ENCODE measurements at regions not wholly inside any gene's neighbourhood (a gene's known extent, or its start where the extent isn't known, plus 50 kb on each side); places are given as distances from the start of the nearest gene placed in this dataset.

DNA sequence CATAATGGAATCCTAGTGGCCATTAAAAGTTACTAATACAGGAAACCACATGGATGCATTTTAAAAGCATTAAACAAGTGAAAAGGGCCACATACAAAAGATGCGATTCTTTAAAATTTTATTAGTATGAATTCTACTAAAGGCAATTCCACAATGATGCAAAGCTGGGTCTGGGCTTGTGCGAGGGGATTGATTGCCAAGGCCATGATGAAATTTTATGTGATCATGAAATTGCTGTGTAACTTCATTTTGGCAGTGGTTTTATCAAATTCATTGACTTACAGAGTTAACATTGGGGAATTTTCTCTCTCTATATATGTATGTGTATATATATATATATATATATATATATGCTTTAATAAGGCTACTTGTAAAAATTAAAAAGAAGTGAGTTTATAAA, 1142.5 kb upstream of the IGFBP7 start:
- Mint-ChIP-seq H3K27me3 (no peaks in the 10 kb centered on the region), H3K4me3 (no peak overlapping the region), H3K36me3 (no peaks in the 10 kb centered on the region), H3K4me1 (no peaks in the 10 kb centered on the region), H3K9me3 (ENCODE audit: low read depth) (no peaks in the 10 kb centered on the region), H3K27ac (no peak overlapping the region)
- ATAC-seq (no peak), DNase-seq (no peak)
- CTCF ChIA-PET, result no interaction called here

DNA sequence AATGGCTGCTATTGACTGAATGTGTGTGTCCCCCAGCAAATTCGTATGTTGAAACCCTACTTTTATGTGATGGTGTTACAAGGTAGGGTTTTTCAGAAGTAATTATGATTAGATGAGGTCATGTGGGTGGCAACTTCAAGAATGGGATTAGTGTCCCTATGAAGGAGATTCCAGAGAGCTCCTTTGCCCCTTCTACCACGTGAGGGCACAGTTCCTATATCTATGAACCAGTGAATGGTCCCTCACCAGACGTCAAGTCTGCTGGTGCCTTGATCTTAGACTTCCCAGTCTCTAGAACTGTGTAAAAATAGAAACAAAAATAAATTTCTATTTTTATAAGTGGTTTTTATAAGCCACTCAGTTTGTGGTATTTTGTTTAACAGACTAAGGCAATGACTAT, 1137.6 kb upstream of the IGFBP7 start:
- CTCF ChIA-PET, result interaction anchor here (1.0 kb wide), 1 partner anchor 29 kb away, joined by 4 read pairs; no protein-coding TSS in a partner anchor
- H3K27ac Mint-ChIP-seq, result no peak overlapping the region
- no peaks in the 10 kb centered on the region for H3K27me3 Mint-ChIP-seq
- H3K36me3 Mint-ChIP-seq, result no peaks in the 10 kb centered on the region
- peaks cover 5% of the 10 kb centered on the region for H3K9me3 Mint-ChIP-seq (ENCODE audit: low read depth)
- H3K4me3 Mint-ChIP-seq, result no peak overlapping the region
- ATAC-seq (no peak), DNase-seq (no peak)
- no peaks in the 10 kb centered on the region for H3K4me1 Mint-ChIP-seq

DNA sequence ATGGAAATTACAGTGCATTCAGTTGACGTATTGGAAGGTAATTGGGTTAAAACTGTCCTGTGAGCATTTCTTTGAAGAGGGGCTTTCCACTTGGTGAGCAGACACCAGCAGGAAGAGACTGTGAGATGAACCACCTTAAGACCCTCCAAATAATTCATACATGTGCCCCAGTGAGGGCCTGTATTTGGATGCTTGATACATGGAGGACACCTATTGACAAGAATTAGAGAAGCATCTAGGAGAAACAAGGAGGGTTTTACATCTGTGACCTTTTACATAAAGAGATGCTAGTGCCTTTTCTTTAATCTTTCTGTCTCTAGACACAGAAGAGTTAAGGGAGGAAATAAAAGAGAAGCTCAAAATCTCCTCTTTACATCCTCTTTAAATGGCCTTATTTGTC, 1115.3 kb upstream of the IGFBP7 start:
- Mint-ChIP-seq H3K27ac (no peak overlapping the region), H3K9me3 (ENCODE audit: low read depth) (peaks cover 10% of the 10 kb centered on the region), H3K27me3 (no peaks in the 10 kb centered on the region), H3K4me3 (no peak overlapping the region), H3K36me3 (no peaks in the 10 kb centered on the region), H3K4me1 (no peaks in the 10 kb centered on the region)
- DNase-seq (no peak), ATAC-seq (no peak)
- CTCF ChIA-PET, result no interaction called here

DNA sequence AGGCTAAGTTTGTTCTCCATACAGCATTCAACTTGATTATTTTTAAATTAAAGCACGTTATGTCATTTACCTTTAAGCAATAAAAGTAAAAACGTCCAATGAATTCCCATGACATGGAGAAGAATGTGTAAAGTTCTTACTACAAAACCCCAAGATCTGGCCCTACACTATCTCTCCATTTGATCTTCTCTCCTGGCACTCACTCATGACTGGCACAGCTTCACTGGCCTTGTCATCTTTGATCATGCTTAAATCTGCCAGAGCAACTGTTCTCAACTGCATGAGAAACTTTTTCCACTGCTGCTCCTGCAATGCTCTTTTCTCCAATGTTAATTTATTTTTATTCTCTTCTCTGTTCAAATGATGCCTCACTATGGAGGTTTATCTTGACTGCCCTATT, 1109.0 kb upstream of the IGFBP7 start:
- CTCF ChIA-PET, result interaction anchor here (1.6 kb wide), 1 partner anchor 29 kb away, joined by 4 read pairs; no protein-coding TSS in a partner anchor
- H3K4me3 Mint-ChIP-seq, result no peak overlapping the region

DNA sequence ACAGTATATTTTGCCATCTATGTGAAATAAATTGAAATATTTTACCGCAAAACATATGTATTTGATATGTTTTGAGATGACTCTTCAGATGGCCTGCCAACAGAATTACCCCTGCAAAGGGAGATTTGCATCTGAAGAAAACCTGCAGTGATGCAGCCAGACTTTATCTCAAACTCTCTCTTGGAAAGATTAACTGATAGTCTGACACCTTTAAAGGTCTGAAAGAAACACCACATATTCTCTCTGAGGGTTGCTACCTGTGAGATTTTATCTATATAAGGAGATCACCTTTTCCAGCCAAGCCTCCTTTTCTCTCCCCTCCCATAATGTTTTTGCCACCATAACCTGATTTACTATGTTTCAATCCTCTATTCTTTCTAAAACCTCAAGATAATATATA, 1106.3 kb upstream of the IGFBP7 start:
- Mint-ChIP-seq H3K27ac (no peak overlapping the region), H3K36me3 (no peaks in the 10 kb centered on the region), H3K4me1 (no peaks in the 10 kb centered on the region), H3K27me3 (no peaks in the 10 kb centered on the region), H3K9me3 (ENCODE audit: low read depth) (peaks cover 8% of the 10 kb centered on the region), H3K4me3 (no peak overlapping the region)
- ATAC-seq (no peak), DNase-seq (no peak)
- CTCF ChIA-PET, result no interaction called here

More for the DNA sequence above, 1109.0 kb upstream of the IGFBP7 start:
- Mint-ChIP-seq H3K4me1 (no peaks in the 10 kb centered on the region), H3K9me3 (ENCODE audit: low read depth) (peaks cover 15% of the 10 kb centered on the region), H3K36me3 (no peaks in the 10 kb centered on the region), H3K27ac (no peak overlapping the region), H3K27me3 (no peaks in the 10 kb centered on the region)
- DNase-seq, result no peak
- ATAC-seq, result no peak

DNA sequence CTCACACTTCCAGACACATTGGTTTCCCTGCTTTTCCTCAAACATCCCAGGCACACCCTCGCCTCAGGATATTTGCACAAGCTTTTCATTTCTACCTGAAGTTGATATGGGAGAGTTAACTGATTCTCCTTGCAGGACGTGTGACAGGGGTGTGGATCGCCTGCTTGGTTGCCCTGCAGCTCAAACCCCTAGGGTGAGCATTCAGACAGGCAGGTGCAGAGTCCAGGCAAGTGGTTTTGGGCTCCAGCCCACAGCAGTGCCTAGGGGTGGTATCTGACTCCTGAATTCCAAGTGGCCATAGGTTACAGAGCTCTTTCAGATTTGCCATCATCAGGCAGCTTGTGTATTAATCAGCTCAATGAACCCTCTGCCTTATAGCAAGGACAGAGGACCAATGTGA, 1104.2 kb upstream of the IGFBP7 start:
- Mint-ChIP-seq H3K27me3 (no peaks in the 10 kb centered on the region), H3K36me3 (no peaks in the 10 kb centered on the region), H3K4me1 (no peaks in the 10 kb centered on the region), H3K27ac (no peak overlapping the region), H3K9me3 (ENCODE audit: low read depth) (peaks cover 10% of the 10 kb centered on the region), H3K4me3 (no peak overlapping the region)
- ATAC-seq (no peak), DNase-seq (no peak)
- CTCF ChIA-PET, result no interaction called here

DNA sequence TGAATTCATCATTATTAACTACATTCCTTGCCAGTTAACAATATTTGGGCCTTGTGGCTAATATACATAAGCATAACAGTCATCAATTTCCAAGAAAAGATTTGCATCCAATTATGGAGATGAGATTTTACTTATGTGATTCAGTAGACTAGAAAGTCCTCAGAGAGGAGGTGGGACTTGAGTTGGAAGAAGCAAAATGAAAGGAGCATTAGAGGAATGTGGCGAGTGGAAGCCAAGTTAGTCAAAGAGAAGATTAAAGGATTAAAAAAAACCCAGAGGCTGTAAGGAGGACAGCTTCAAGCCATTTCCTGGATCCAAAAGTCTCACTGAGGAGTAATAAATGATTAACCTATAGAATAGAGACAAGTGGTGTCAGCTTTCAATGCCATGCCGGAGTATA, 1099.4 kb upstream of the IGFBP7 start:
- H3K4me3 Mint-ChIP-seq, result no peak overlapping the region

DNA sequence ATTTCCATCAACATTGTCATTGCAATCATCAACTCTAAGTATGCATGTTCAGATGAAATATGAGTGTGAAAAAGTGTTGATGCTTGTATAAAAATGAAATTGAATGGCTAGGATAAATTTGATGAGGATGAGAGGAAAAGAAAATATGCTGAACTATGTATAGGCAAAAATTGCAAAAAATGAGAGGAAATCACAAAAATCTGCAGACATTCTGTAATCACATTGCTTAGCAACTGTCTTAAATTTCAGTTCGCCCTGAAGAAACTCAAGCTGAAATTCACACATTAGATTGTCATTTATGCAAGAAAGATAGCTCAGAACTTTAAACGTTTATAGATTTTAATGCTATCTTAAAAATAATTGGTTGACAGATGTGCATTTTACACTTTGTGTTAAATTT, 1098.8 kb upstream of the IGFBP7 start:
- DNase-seq (no peak), ATAC-seq (no peak)
- H3K27me3 Mint-ChIP-seq, result no peaks in the 10 kb centered on the region
- no peak overlapping the region for H3K27ac Mint-ChIP-seq
- no peak overlapping the region for H3K4me3 Mint-ChIP-seq
- CTCF ChIA-PET, result no interaction called here
- peaks cover 2% of the 10 kb centered on the region for H3K9me3 Mint-ChIP-seq (ENCODE audit: low read depth)
- H3K36me3 Mint-ChIP-seq, result no peaks in the 10 kb centered on the region
- no peaks in the 10 kb centered on the region for H3K4me1 Mint-ChIP-seq

More for the DNA sequence above, 1099.4 kb upstream of the IGFBP7 start:
- DNase-seq, result no peak
- Mint-ChIP-seq H3K27ac (no peak overlapping the region), H3K27me3 (no peaks in the 10 kb centered on the region), H3K9me3 (ENCODE audit: low read depth) (peaks cover 2% of the 10 kb centered on the region), H3K4me1 (no peaks in the 10 kb centered on the region), H3K36me3 (no peaks in the 10 kb centered on the region)
- ATAC-seq, result no peak
- CTCF ChIA-PET, result no interaction called here

DNA sequence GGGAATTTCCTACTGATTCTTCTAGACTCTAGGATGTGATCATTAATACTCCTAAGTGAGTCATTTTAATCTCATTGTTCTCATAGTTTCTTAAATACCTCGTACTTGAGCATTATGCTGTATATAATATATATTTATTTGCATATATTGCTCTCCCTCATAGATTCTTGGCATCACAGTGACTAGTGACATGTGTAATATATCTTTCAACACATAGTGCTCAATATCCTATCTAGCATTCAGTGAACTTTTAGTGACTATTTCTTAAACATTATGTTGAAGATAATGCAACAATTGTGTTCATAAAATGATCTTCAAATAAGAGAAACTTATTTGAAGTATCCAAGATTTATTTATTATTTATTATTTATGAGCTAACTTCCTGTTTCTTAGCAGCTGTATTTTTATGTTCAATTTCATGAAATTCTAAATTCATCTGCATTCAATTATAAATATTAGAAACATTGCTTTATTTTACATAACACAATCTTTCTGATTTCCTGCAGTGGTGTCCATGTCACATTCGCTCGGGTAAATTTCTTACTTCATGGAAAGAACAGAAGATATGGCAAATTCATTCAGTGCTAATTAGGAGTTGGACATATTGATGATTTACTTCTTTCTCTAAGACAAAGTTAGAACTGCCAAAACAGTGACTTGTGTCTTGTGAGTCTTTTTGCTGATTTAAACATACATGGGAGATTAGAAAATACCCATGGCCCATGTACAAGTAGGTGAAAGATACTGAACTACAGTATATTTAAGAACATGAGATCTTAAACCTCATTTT, 1095.5 kb upstream of the IGFBP7 start:
- Mint-ChIP-seq H3K4me1 (no peaks in the 10 kb centered on the region), H3K27ac (no peak overlapping the region), H3K36me3 (no peaks in the 10 kb centered on the region), H3K4me3 (no peak overlapping the region), H3K9me3 (ENCODE audit: low read depth) (no peaks in the 10 kb centered on the region), H3K27me3 (no peaks in the 10 kb centered on the region)
- DNase-seq (no peak), ATAC-seq (no peak)
- CTCF ChIA-PET, result no interaction called here

DNA sequence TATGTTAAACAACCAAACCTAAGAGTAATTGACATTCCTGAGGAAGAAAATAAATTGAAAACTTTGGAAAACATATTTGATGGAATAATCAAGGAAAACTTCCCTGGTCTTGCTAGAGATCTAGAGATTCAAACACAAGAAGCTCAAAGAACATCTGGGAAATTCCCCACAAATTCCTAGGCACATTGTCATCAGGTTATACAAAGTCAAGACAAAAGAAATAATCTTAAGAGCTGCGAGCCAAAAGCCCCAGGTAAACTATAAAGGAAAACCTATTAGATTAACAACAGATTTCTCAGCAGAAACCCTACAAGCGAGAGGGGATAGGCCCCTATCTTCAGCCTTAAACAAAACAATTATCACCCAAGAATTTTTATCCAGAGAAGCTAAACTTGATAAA, 1082.0 kb upstream of the IGFBP7 start:
- ATAC-seq (no peak), DNase-seq (no peak)
- H3K27ac Mint-ChIP-seq, result no peak overlapping the region
- no peak overlapping the region for H3K4me3 Mint-ChIP-seq
- H3K9me3 Mint-ChIP-seq (ENCODE audit: low read depth), result peaks cover 16% of the 10 kb centered on the region
- CTCF ChIA-PET, result no interaction called here
- H3K4me1 Mint-ChIP-seq, result no peaks in the 10 kb centered on the region
- H3K27me3 Mint-ChIP-seq, result no peaks in the 10 kb centered on the region
- no peaks in the 10 kb centered on the region for H3K36me3 Mint-ChIP-seq

DNA sequence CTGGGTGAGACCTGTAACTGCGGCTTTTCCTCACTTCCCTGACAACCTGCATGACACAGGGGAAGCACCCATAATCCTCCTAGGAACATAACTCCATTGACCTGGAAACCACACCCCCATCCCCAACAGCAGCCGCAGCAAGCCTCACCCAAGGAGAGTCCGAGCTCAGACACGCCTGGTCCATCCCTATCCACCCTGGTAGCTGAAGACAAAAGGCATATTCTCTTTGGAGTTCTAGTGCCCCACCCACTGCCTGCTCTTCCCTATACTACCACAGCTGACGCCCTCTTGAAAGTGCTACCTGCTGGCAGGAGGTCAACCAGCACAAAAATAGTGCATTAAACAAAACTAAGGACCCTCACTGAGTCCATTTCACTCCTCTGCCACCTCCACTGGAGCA, 1080.9 kb upstream of the IGFBP7 start:
- H3K9me3 Mint-ChIP-seq (ENCODE audit: low read depth), result peaks cover 16% of the 10 kb centered on the region
- no peak overlapping the region for H3K4me3 Mint-ChIP-seq
- no peaks in the 10 kb centered on the region for H3K4me1 Mint-ChIP-seq
- H3K36me3 Mint-ChIP-seq, result no peaks in the 10 kb centered on the region
- CTCF ChIA-PET, result no interaction called here
- no peak for ATAC-seq
- H3K27me3 Mint-ChIP-seq, result no peaks in the 10 kb centered on the region
- no peak overlapping the region for H3K27ac Mint-ChIP-seq
- no peak for DNase-seq

DNA sequence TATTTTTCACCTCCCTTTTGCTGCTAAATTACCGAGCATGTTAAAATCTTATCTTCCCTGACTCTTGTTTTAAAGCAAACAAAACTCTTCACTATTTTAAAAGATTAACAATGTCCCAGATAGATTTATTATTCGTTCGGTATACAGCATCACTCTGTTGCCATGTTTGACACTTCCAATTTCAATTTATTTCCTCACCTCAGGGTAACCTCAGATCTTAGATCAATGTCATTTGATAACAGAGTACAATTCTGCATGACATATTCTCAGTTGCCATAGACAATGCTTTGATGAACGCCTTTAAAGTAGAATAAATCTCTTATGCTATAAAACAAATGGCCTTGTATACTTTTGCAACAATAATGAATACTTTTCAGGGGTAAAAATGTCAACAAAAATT, 1078.1 kb upstream of the IGFBP7 start:
- Mint-ChIP-seq H3K4me1 (no peaks in the 10 kb centered on the region), H3K27ac (no peak overlapping the region), H3K27me3 (no peaks in the 10 kb centered on the region), H3K9me3 (ENCODE audit: low read depth) (peaks cover 20% of the 10 kb centered on the region), H3K36me3 (no peaks in the 10 kb centered on the region), H3K4me3 (no peak overlapping the region)
- CTCF ChIA-PET, result no interaction called here
- DNase-seq (no peak), ATAC-seq (no peak)

DNA sequence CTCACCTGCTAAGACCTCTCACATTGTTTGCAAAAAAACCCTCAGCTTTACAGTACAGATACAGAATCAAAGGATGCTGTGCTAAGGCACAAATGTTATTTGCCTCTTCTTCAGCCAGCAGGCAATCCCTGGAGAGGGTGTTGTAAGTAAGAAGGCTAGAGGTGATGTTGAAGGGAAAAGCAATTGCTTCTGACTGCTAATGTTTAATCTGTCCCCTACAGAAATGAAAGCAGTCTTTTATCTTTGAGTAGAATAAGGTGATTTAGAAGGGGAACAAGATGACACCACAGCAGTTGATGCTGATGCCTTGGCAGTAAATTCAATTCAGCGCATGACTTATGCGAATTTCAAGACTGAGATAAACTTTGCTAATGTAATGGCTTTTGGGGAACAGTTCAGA, 1064.8 kb upstream of the IGFBP7 start:
- H3K4me3 Mint-ChIP-seq, result no peak overlapping the region
- no peaks in the 10 kb centered on the region for H3K4me1 Mint-ChIP-seq
- H3K36me3 Mint-ChIP-seq, result no peaks in the 10 kb centered on the region
- no peak overlapping the region for H3K27ac Mint-ChIP-seq
- H3K9me3 Mint-ChIP-seq (ENCODE audit: low read depth), result peaks cover 11% of the 10 kb centered on the region
- DNase-seq (no peak), ATAC-seq (no peak)
- CTCF ChIA-PET, result no interaction called here
- H3K27me3 Mint-ChIP-seq, result no peaks in the 10 kb centered on the region

DNA sequence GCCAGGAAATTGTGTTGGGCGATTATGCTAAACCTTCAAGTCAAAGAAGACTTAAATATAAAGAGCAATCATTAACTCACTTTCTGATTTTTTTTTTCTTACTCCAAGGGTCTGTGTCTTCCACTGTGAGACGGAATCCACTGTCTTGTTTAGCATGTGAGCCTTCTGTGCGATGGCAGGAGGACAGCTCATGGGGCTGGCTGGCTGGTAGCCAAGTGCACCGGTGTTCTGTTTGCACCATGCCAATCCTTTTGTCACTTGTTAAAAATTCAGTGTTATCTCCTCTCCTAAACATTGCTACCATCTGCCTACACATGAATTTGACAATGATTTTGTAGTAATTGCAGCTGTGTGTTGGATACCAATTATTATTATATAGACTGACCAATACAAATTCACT, 1056.3 kb upstream of the IGFBP7 start:
- H3K27ac Mint-ChIP-seq, result no peak overlapping the region
- H3K9me3 Mint-ChIP-seq (ENCODE audit: low read depth), result peaks cover 15% of the 10 kb centered on the region
- H3K4me1 Mint-ChIP-seq, result no peaks in the 10 kb centered on the region
- no peaks in the 10 kb centered on the region for H3K27me3 Mint-ChIP-seq
- ATAC-seq (no peak), DNase-seq (no peak)
- H3K36me3 Mint-ChIP-seq, result no peaks in the 10 kb centered on the region
- CTCF ChIA-PET, result no interaction called here
- no peak overlapping the region for H3K4me3 Mint-ChIP-seq

DNA sequence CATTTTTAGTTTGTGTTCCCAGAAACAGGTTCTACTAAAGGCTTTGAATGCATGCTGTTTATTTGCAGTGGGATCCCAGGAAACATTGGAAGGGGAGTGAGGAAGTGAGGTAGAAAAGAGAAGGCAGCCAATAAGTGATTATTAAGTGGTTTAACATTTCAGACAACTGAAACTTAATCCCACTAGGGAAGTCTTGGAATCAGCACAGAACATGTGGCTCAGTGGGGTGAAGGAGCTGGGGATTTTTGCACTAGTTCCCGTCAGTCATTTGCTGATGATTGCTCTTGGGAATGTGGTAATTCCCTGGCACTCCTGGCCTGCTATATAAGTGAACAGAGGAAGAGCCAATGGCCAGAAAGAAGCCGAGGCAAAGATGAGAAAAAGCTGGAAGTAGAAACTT, 1053.0 kb upstream of the IGFBP7 start:
- H3K9me3 Mint-ChIP-seq (ENCODE audit: low read depth), result peaks cover 2% of the 10 kb centered on the region
- no peak for DNase-seq
- CTCF ChIA-PET, result no interaction called here
- H3K27me3 Mint-ChIP-seq, result no peaks in the 10 kb centered on the region
- H3K36me3 Mint-ChIP-seq, result no peaks in the 10 kb centered on the region
- no peak overlapping the region for H3K27ac Mint-ChIP-seq
- H3K4me3 Mint-ChIP-seq, result no peak overlapping the region
- no peaks in the 10 kb centered on the region for H3K4me1 Mint-ChIP-seq
- ATAC-seq, result no peak
